ENCODE measurements at regions not wholly inside any gene's neighbourhood (a gene's known extent, or its start where the extent isn't known, plus 50 kb on each side); places are given as distances from the start of the nearest gene placed in this dataset.

DNA sequence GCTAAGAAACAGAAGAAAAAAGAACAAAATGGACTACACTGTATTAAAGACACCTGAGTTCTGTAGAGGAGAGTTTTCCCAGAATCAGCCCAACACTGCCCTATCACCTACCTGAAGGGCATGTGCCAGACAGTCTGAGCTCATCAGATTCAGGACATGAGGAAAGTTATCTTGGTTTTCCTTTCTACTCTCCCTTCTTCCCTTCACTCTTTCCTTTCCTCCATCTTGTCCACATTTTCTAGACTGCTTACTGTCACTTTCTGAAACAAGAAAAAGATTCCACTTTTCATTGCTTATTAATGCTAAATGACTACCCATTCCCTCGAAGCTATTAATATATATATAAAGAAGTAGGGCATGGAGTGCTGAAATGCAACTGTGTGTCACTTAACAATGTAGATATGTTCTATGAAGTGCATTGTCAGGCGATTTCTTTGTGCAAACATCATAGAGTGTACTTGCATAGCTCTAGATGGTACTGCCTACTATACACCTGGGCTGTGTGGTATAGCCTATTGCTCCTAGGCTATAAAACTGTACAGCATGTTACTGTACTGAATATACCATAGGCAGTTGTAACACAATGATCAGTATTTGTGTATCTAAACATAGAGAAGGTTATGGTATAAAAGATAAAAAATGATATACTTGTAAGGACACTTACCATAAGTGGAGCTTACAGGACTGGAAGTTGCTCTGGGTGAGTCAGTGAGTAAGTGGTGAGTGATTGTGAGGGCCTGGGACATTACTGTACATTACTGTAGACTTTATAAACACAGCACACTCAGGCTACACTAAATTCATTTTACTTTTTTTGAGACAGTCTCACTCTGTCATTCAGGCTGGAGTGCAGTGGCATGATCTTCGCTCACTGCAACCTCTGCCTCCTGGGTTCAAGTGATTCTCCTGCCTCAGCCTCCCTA is 145.5 kb upstream of the ITGA6 start (continued):
- TF ChIP-seq CBX8 (IDR thresholded peaks at IDR 0.05; ENCODE audit: borderline replicate concordance, low read depth, low read length) = no peak
